Activated naive CD4-positive, alpha-beta T cell treated with Interleukin-2 at 50 U/mL for 16 hours (primary cell): ENCODE measurements at regions not wholly inside any gene's neighbourhood (a gene's known extent, or its start where the extent isn't known, plus 50 kb on each side); places are given as distances from the start of the nearest gene placed in this dataset.
"Not testable (repeated sequence)": the region's sequence is repeated elsewhere in the genome, so short reads cannot be mapped to it uniquely, and the experiment has no call there.

Source experiments
- DNase-seq: peaks from one replicate; pipeline ENCODE4 v3.0.0-alpha.2; 2020

- DNase-seq, result not testable (repeated sequence)
These were observed 786.9 kb downstream of the TTLL7 start for GRCh38 chr1:83212033-83212432.

GRCh38 chr1:83208540-83208939, 790.4 kb downstream of the TTLL7 start:
- not testable (repeated sequence) for DNase-seq

GRCh38 chr1:83194610-83195009, 804.3 kb downstream of the TTLL7 start:
- DNase-seq, result not testable (repeated sequence)

- not testable (repeated sequence) for DNase-seq
These were observed 816.8 kb downstream of the TTLL7 start for GRCh38 chr1:83182033-83182728.

GRCh38 chr1:83180621-83181020, 818.3 kb downstream of the TTLL7 start:
- DNase-seq, result not testable (repeated sequence)

GRCh38 chr1:83167634-83168033, 831.3 kb downstream of the TTLL7 start:
- DNase-seq, result not testable (repeated sequence)

- DNase-seq, result not testable (repeated sequence)
These were observed 835.0 kb downstream of the TTLL7 start for GRCh38 chr1:83163879-83164475.

- not testable (repeated sequence) for DNase-seq
These were observed 840.0 kb downstream of the TTLL7 start for GRCh38 chr1:83158924-83159323.

GRCh38 chr1:83154306-83154705, 844.6 kb downstream of the TTLL7 start:
- not testable (repeated sequence) for DNase-seq

GRCh38 chr1:83151167-83151898, 847.6 kb downstream of the TTLL7 start:
- not testable (repeated sequence) for DNase-seq

- not testable (repeated sequence) for DNase-seq
These were observed 848.5 kb downstream of the TTLL7 start for GRCh38 chr1:83150479-83150878.

GRCh38 chr1:83145820-83146219, 853.1 kb downstream of the TTLL7 start:
- not testable (repeated sequence) for DNase-seq

- not testable (repeated sequence) for DNase-seq
These were observed 856.1 kb downstream of the TTLL7 start for GRCh38 chr1:83142802-83143201.

GRCh38 chr1:83135524-83136157, 863.3 kb downstream of the TTLL7 start:
- not testable (repeated sequence) for DNase-seq

- DNase-seq, result not testable (repeated sequence)
These were observed 864.5 kb downstream of the TTLL7 start for GRCh38 chr1:83134322-83135014.

- no peak for DNase-seq
These were observed 867.3 kb downstream of the TTLL7 start for GRCh38 chr1:83131692-83131955.

- no peak for DNase-seq
These were observed 867.8 kb downstream of the TTLL7 start for GRCh38 chr1:83130886-83131691.

GRCh38 chr1:83129107-83129506, 869.8 kb downstream of the TTLL7 start:
- DNase-seq, result no peak

- no peak for DNase-seq
These were observed 873.5 kb downstream of the TTLL7 start for GRCh38 chr1:83125456-83125855.

GRCh38 chr1:83123019-83123418, 875.9 kb downstream of the TTLL7 start:
- no peak for DNase-seq

GRCh38 chr1:83118472-83118871, 880.5 kb downstream of the TTLL7 start:
- DNase-seq, result no peak

- not testable (repeated sequence) for DNase-seq
These were observed 881.9 kb downstream of the TTLL7 start for GRCh38 chr1:83117030-83117429.
